H9 (cell line): ENCODE measurements at regions not wholly inside any gene's neighbourhood (a gene's known extent, or its start where the extent isn't known, plus 50 kb on each side); places are given as distances from the start of the nearest gene placed in this dataset.
A peak's percentile ranks its signal among the peaks of the same experiment; 100 is the strongest.

Source experiments
- DNase-seq: peaks from one replicate; pipeline ENCODE4 v3.0.0-alpha.2; 2017
- H2AFZ ChIP-seq: one replicate; pipeline ENCODE4 v1.6.1; 2013; ENCODE audit warnings: mild to moderate bottlenecking, low read length, control low read depth, moderate library complexity
- H2AK5ac ChIP-seq: 2 replicates; pipeline ENCODE4 v1.6.1; 2013; ENCODE audit warnings: low read length, control low read depth, mixed read lengths; ENCODE audit not compliant: insufficient read length
- H2BK120ac ChIP-seq: one replicate; pipeline ENCODE4 v1.6.1; 2013; ENCODE audit warnings: low read depth, mild to moderate bottlenecking, low read length, control low read depth, inconsistent platforms; ENCODE audit not compliant: poor library complexity, severe bottlenecking
- H2BK12ac ChIP-seq: 2 replicates; pipeline ENCODE4 v1.6.1; 2013; ENCODE audit warnings: low read length, control low read depth, mixed read lengths, low read depth; ENCODE audit not compliant: insufficient read length
- H2BK15ac ChIP-seq: 2 replicates; pipeline ENCODE4 v1.6.1; 2013; ENCODE audit warnings: low read depth, low read length, control low read depth
- H2BK20ac ChIP-seq: one replicate; pipeline ENCODE4 v1.6.1; 2013; ENCODE audit warnings: low read depth, mild to moderate bottlenecking, low read length, control low read depth, inconsistent platforms; ENCODE audit not compliant: poor library complexity, severe bottlenecking
- H2BK5ac ChIP-seq: 2 replicates; pipeline ENCODE4 v1.6.1; 2013; ENCODE audit warnings: low read length, control low read depth, mixed read lengths; ENCODE audit not compliant: insufficient read length
- H3K14ac ChIP-seq: 2 replicates; pipeline ENCODE4 v1.6.1; 2013; ENCODE audit warnings: low read length, control low read depth; ENCODE audit not compliant: insufficient read depth
- H3K18ac ChIP-seq: 2 replicates; pipeline ENCODE4 v1.6.1; 2013; ENCODE audit warnings: low read depth, mild to moderate bottlenecking, mixed read lengths, low read length, control low read depth; ENCODE audit not compliant: insufficient read length
- H3K23ac ChIP-seq: 2 replicates; pipeline ENCODE4 v1.6.1; 2013; ENCODE audit warnings: low read length, control low read depth, mixed read lengths, low read depth; ENCODE audit not compliant: insufficient read length
- H3K23me2 ChIP-seq: 2 replicates; pipeline ENCODE4 v1.6.1; 2013; ENCODE audit warnings: low read depth, mild to moderate bottlenecking, mixed read lengths, low read length, control low read depth; ENCODE audit not compliant: insufficient read length, poor library complexity, severe bottlenecking
- H3K27ac ChIP-seq: 2 replicates; pipeline ENCODE4 v1.5.1; 2013; ENCODE audit warnings: low read length, control low read depth, mixed read lengths, low read depth; ENCODE audit not compliant: insufficient read length
- H3K27me3 ChIP-seq: 2 replicates; pipeline ENCODE4 v1.6.1; 2013; ENCODE audit warnings: low read length, control low read depth, inconsistent platforms; ENCODE audit not compliant: insufficient read depth
- H3K4ac ChIP-seq: 2 replicates; pipeline ENCODE4 v1.6.1; 2013; ENCODE audit warnings: low read depth, mild to moderate bottlenecking, control low read depth, inconsistent platforms, low read length, moderate library complexity
- H3K4me1 ChIP-seq: 2 replicates; pipeline ENCODE4 v1.6.1; 2013; ENCODE audit warnings: low read length, control low read depth, inconsistent platforms; ENCODE audit not compliant: insufficient read depth
- H3K4me2 ChIP-seq: 2 replicates; pipeline ENCODE4 v1.6.1; 2013; ENCODE audit warnings: low read length, control low read depth, mixed read lengths; ENCODE audit not compliant: insufficient read length, insufficient read depth
- H3K56ac ChIP-seq: 2 replicates; pipeline ENCODE4 v1.6.1; 2013; ENCODE audit warnings: low read depth, mild to moderate bottlenecking, mixed read lengths, low read length, control low read depth; ENCODE audit not compliant: insufficient read length
- H3K79me1 ChIP-seq: 2 replicates; pipeline ENCODE4 v1.6.1; 2013; ENCODE audit warnings: low read depth, mild to moderate bottlenecking, moderate library complexity, low read length, control low read depth, inconsistent platforms; ENCODE audit not compliant: insufficient read depth, poor library complexity, severe bottlenecking
- H3K79me2 ChIP-seq: 2 replicates; pipeline ENCODE4 v1.6.1; 2013; ENCODE audit warnings: low read length, control low read depth, inconsistent platforms; ENCODE audit not compliant: insufficient read depth
- H3K9ac ChIP-seq: 2 replicates; pipeline ENCODE4 v1.6.1; 2013; ENCODE audit warnings: low read length, control low read depth, mixed read lengths; ENCODE audit not compliant: insufficient read length; ENCODE audit errors: extremely low read depth
- H3K9me3 ChIP-seq: one replicate; pipeline ENCODE4 v1.6.1; 2013; ENCODE audit warnings: low read depth, low read length, inconsistent platforms; ENCODE audit not compliant: control insufficient read depth
- H3T11ph ChIP-seq: one replicate; pipeline ENCODE4 v1.6.1; 2013; ENCODE audit warnings: mild to moderate bottlenecking, low read length, control low read depth, inconsistent platforms
- H4K20me1 ChIP-seq: one replicate; pipeline ENCODE4 v1.6.1; 2013; ENCODE audit not compliant: control insufficient read depth, insufficient read length, insufficient read depth
- H4K5ac ChIP-seq: 2 replicates; pipeline ENCODE4 v1.6.1; 2013; ENCODE audit warnings: low read depth, mild to moderate bottlenecking, mixed read lengths, low read length, control low read depth; ENCODE audit not compliant: insufficient read length
- H4K8ac ChIP-seq: replicated peaks from 2 replicates; pipeline ENCODE4 v1.6.1; 2013; ENCODE audit warnings: low read length, control low read depth, mixed read lengths, low read depth; ENCODE audit not compliant: insufficient read length
- H4K91ac ChIP-seq: 2 replicates; pipeline ENCODE4 v1.6.1; 2013; ENCODE audit warnings: low read depth, mild to moderate bottlenecking, moderate library complexity, mixed read lengths, low read length, control low read depth; ENCODE audit not compliant: insufficient read length
- H3K27ac Mint-ChIP-seq, 3 experiments: 2 replicates in 2 of 3; 3 replicates in 1 of 3; pipeline ENCODE4 v1.8.0; 2020 to 2021; ENCODE audit warnings: mixed read lengths in 3 of 3, mild to moderate bottlenecking in 1 of 3, moderate library complexity in 1 of 3
- H3K27me3 Mint-ChIP-seq: 2 replicates; pipeline ENCODE4 v1.8.0; 2021; ENCODE audit warnings: low read depth, mild to moderate bottlenecking, moderate library complexity, mixed read lengths
- H3K36me3 Mint-ChIP-seq, 3 experiments: 2 replicates in 2 of 3; 3 replicates in 1 of 3; pipeline ENCODE4 v1.8.0; 2020 to 2021; ENCODE audit warnings: low read depth in 3 of 3, mixed read lengths in 3 of 3; ENCODE audit not compliant: insufficient read depth in 1 of 3
- H3K4me1 Mint-ChIP-seq, 2 experiments: 2 replicates each; pipeline ENCODE4 v1.8.0; 2020; ENCODE audit warnings: mixed read lengths in 2 of 2
- H3K4me3 Mint-ChIP-seq, 2 experiments: 2 replicates in 1 of 2; 3 replicates in 1 of 2; pipeline ENCODE4 v1.8.0; 2020 to 2021; ENCODE audit warnings: mild to moderate bottlenecking in 2 of 2, mixed read lengths in 2 of 2, moderate library complexity in 1 of 2
- H3K9me3 Mint-ChIP-seq, 2 experiments: 2 replicates in 1 of 2; 3 replicates in 1 of 2; pipeline ENCODE4 v1.8.0; 2020; ENCODE audit warnings: mild to moderate bottlenecking in 2 of 2, mixed read lengths in 2 of 2, moderate library complexity in 1 of 2
- WGBS: extraction: QIAGEN DNeasy Blood & Tissue Kit; methylation state at CpG from one replicate; pipeline ENCODE4 v1.1.7; 2013; ENCODE audit warnings: missing lambda C conversion rate, low lambda C conversion rate, mixed read lengths; ENCODE audit not compliant: insufficient read length; ENCODE audit errors: extremely low coverage; 5-methylcytosine and 5-hydroxymethylcytosine counted together
- TF ChIP-seq, protein P1 (sequence below): fragments of 200-600 bp; sonication (generic); conservative IDR thresholded peaks from 3 replicates; pipeline ENCODE4 v1.8.0; 2021; ENCODE audit warnings: antibody characterized with exemption, mild to moderate bottlenecking

DNA sequence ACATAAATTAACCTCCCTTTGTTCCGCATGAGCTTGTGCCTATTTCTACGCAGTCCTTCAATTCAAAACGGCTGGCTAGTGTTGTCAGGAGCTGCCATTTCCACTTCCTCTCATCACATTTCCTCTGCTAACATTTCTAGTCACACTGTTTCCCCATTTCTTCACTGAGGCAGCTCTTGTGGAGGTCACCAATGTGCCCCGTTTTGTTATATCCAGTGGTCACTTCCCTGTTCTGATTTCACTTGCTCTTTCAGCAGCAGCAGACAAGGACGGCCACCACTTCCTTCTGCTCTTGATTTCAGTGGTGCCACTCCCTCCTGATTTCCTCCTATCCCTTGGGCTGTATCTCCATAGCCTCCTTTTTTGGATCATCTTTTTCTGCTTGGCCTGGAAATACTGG is 64.8 kb upstream of the SEC61G start:
- H4K91ac ChIP-seq, result no peak overlapping the region
- no peak overlapping the region for H3K9ac ChIP-seq
- H2BK12ac ChIP-seq, result no peak overlapping the region
- no peak overlapping the region for H2AK5ac ChIP-seq
- no peak overlapping the region for H3K4me2 ChIP-seq
- no peaks in the 10 kb centered on the region for H3K9me3 ChIP-seq
- H2BK15ac ChIP-seq, result no peak overlapping the region
- H2BK20ac ChIP-seq, result no peak overlapping the region
- TF ChIP-seq, protein P1, sequence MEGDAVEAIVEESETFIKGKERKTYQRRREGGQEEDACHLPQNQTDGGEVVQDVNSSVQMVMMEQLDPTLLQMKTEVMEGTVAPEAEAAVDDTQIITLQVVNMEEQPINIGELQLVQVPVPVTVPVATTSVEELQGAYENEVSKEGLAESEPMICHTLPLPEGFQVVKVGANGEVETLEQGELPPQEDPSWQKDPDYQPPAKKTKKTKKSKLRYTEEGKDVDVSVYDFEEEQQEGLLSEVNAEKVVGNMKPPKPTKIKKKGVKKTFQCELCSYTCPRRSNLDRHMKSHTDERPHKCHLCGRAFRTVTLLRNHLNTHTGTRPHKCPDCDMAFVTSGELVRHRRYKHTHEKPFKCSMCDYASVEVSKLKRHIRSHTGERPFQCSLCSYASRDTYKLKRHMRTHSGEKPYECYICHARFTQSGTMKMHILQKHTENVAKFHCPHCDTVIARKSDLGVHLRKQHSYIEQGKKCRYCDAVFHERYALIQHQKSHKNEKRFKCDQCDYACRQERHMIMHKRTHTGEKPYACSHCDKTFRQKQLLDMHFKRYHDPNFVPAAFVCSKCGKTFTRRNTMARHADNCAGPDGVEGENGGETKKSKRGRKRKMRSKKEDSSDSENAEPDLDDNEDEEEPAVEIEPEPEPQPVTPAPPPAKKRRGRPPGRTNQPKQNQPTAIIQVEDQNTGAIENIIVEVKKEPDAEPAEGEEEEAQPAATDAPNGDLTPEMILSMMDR, result no peak
- Mint-ChIP-seq H3K4me1 (peaks cover 5 to 8% of the 10 kb centered on the region in 2 experiments), H3K36me3 (peaks cover 3 to 10% (median 5%) of the 10 kb centered on the region in 3 experiments; a peak in 4 of 7 replicates), H3K27me3 (no peaks in the 10 kb centered on the region), H3K27ac (no peak overlapping the region), H3K4me3 (no peak overlapping the region), H3K9me3 (peaks cover 9 to 17% of the 10 kb centered on the region in 2 experiments; a peak in 4 of 5 replicates)
- no peak overlapping the region for H3K23ac ChIP-seq
- H2BK120ac ChIP-seq, result no peak overlapping the region
- no peaks in the 10 kb centered on the region for H3K79me2 ChIP-seq
- no peak overlapping the region for H4K5ac ChIP-seq
- no peak for DNase-seq
- H2BK5ac ChIP-seq, result no peak overlapping the region
- H4K8ac ChIP-seq, result no peak overlapping the region
- H3K4me1 ChIP-seq, result no peaks in the 10 kb centered on the region
- H2AFZ ChIP-seq, result peak overlapping the region; percentile 56
- no CpG with 5 or more reads among the region's 5 CpGs for WGBS
- no peaks in the 10 kb centered on the region for H3K27me3 ChIP-seq
- H3K14ac ChIP-seq, result no peak overlapping the region
- H3T11ph ChIP-seq, result no peak overlapping the region
- H3K27ac ChIP-seq, result no peak overlapping the region
- H4K20me1 ChIP-seq, result no peaks in the 10 kb centered on the region
- H3K18ac ChIP-seq, result no peak overlapping the region
- H3K56ac ChIP-seq, result no peak overlapping the region
- no peak overlapping the region for H3K4ac ChIP-seq
- no peaks in the 10 kb centered on the region for H3K23me2 ChIP-seq
- H3K79me1 ChIP-seq, result no peaks in the 10 kb centered on the region
